NT2/D1 (cell line): ENCODE measurements at regions not wholly inside any gene's neighbourhood (a gene's known extent, or its start where the extent isn't known, plus 50 kb on each side); places are given as distances from the start of the nearest gene placed in this dataset.

Experiments used
- YY1 ChIP-seq: IDR thresholded peaks from 2 replicates; pipeline ENCODE4 v1.6.1; 2011; ENCODE audit not compliant: insufficient read length, insufficient read depth
- ZNF274 ChIP-seq: IDR thresholded peaks from 2 replicates; pipeline ENCODE4 v1.6.1; 2011; ENCODE audit warnings: mild to moderate bottlenecking, low read depth, low read length

GRCh38 chrX:139198936-139199335, 331.6 kb upstream of the F9 start:
- no peak for TF ChIP-seq ZNF274
- no peak for TF ChIP-seq YY1
